NOMO-1 (cell line): ENCODE measurements at regions not wholly inside any gene's neighbourhood (a gene's known extent, or its start where the extent isn't known, plus 50 kb on each side); places are given as distances from the start of the nearest gene placed in this dataset.
"Not testable (repeated sequence)": the region's sequence is repeated elsewhere in the genome, so short reads cannot be mapped to it uniquely, and the experiment has no call there.

Experiments used
- DNase-seq, 2 experiments: peaks; one replicate each; lab custom pipeline; 2025; ENCODE audit not compliant: unreplicated experiment in 2 of 2; lab: John Stamatoyannopoulos, UW

DNA sequence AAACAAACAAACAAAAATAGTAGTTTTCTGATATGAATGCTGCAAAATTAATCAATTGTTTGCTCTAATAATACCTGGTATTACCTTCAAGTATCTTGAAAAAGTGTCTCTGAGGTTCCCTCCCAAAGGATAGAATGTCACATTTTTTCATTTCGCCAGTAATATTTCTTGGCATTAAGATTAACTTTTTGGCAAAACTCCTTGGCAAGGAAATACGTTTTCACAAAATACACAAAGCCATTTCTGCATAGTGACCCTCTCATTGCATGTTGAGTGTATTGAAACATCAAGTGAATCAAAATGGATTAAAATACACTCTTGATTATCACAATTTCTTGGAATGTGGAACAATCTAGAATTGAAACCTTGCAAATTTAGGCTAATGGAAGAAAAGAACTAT lies 230.5 kb downstream of the ATPSCKMT start:
- DNase-seq, result no peak

DNA sequence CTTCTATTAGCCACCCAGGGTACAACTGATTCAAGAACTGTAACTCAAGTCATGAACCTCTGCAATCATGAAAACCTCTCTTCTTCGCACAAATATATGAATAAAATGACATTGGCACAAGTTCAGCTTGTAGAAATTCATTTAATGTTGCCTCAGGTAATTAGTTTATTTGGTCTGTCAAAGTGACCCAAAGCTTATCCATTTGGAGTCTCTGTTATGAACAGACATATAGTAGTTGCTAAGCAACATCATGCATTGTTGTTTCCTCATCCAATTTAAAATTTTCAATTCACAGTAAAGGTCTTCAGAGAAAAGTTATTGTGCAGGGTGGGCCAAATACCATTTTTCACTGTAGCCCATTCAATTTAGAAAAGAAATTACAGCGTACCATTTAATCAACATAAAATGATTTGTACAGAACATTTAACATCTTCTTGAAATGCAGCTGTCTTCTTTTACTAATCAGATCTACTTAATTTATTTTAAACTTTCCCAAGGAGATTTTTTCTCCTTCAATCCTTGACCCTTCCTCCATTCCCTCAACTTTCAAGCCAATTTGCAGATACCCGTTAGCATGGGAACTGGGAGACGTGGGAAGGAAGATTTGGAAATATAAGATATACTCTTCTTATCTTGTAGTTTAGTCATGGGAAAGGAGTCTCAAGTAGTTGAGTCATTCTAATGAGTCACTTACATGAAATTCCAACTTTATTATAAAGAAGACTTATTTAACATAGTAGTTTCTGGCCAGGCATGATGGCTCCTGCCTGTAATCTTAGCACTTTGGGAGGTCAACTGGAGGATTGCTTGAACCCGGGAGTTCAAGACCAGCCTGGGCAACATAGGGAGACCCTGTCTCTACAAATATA lies 231.3 kb downstream of the ATPSCKMT start:
- no peak for DNase-seq

DNA sequence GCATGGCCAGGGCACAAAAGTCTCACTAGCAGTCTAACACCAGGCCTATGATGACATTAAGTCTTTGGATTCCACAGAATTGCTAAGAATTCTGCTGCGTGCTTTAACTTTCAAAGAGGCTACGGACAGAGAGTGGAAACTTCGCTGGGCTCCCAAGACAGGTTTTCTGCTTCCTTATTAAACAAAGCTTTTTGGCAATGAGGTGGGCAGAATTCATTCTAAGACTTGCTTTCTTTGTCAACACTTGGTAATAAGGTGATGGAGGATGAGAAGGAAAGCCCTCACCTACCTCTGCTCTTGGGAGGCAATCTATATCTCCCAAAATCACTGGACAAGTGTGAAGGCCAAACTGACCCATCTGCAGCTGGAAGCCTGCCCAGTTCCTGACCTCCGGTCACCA lies 231.9 kb downstream of the ATPSCKMT start:
- DNase-seq, result no peak

DNA sequence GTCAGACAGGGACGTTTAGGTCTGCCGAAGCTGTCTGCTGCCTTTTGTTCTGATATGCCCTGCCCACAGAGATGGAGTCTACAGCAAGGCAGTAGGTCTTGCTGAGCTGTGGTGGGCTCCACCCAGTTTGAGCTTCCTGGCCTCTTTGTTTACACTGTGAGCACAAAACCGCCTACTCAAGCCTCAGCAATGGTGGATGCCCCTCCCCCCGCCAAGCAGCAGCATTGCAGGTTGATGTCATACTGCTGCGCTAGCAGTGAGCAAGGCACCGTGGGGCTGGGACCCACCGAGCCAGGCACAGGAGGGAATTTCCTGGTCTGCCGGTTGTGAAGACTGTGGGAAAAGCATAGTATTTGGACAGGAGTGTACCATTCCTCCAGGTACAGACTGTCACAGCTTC lies 233.1 kb downstream of the ATPSCKMT start:
- DNase-seq, result not testable (repeated sequence)

DNA sequence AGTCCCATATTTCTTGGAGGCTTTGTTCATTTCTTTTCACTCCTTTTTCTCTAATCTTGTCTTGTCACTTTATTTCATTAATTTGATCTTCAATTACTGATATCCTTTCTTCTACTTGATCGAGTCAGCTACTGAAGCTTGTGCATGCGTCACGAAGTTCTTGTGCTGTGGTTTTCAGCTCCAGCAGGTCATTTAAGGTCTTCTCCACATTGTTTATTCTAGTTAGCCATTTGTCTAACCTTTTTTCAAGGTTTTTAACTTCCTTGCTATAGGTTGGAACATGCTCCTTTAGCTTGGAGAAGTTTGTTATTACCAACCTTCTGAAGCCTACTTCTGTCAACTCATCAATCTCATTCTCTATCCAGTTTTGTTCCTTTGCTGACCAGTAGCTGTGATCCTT lies 234.0 kb downstream of the ATPSCKMT start:
- DNase-seq, result not testable (repeated sequence)

DNA sequence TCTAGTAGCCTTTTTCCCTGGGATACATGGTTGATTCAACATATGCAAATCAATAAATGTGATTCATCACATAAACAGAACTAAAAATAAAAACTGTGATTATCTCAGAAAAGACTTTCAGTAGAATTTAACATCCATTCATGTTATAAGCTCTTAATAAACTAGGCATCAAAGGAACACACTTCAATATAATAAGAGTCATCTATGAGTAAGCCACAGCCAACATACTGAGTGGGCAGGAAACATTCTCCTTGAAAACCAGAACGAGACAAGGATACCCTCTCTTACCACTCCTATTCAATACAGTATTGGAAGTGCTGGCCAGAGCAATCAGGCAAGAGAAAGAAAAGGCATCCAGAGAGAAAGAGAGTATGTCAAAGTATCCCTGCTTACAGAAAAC lies 239.9 kb downstream of the ATPSCKMT start:
- no peak for DNase-seq

DNA sequence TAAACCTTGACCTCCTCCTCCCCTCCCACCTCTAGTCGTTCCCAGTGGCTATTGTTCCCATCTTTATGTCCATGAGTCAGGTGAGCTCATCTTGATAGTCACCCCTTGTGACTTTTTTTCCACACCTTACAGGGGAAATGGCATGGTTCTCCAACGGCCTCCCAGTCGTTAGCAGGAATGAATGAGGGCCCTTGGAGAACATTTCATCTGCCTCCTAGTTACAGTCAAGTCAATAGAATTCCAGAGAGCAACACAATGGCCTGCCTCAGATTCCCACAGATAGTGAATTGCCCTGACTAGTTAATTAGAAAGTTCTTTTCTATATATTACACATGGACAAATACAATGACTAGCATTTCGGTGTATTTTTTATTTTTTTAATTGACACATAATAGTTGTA lies 262.6 kb downstream of the ATPSCKMT start:
- DNase-seq, result no peak

DNA sequence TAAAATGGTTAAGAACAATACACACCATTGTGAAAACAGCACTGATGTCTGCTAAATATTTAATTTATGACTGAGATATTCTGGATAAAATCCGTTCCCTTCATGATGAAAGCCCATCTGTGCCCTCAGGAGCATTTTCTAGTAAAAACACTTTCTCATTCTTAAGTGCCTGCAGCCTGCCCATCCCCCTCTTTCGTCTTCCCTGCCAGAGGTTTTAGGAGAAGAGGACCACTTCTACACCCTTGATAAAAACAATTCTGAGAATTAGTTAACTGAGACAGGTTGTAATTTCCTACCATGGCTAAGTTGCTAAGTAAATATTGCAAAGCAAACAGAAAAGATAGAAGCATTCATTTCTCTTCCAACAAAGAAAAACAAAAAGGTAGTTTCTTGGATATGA lies 272.6 kb downstream of the ATPSCKMT start:
- no peak for DNase-seq

DNA sequence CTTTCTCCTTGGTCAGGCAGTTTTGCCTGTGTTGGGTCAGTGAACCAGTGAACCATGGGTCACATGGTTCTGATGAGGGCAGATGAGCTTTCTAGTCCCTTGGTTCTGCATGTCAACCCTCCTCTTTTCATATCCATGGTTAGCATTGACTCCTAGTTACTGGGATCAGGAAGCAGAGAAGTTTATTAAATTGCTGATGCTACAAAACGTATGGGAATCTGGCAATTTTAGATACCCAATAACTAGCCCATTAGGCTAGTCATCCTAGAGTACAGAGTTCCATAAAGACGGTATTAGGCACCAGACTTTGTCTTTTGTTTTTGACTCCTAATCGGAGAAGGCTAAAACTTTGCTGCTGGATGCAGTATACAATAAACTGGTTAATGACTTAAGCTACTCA lies 273.1 kb downstream of the ATPSCKMT start:
- DNase-seq, result no peak

DNA sequence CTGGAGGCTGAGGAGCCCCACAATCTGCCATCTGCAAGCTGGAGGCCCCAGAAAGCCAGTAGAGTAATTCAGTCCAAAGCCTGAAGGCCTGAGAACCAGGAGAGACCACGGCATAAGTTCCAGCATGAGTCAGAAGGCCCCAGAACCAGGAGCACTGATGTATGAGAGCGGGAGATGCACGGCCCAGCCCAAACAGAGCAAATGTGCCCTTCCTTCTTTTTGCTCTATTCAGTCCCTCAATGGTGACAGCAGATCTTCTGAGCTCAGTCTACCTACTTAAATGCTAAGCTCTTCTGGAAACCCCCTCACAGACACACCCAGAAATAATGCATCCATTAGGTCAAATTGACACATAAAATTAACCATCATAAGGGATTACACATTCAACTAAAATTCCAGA lies 277.6 kb downstream of the ATPSCKMT start:
- DNase-seq, result no peak

DNA sequence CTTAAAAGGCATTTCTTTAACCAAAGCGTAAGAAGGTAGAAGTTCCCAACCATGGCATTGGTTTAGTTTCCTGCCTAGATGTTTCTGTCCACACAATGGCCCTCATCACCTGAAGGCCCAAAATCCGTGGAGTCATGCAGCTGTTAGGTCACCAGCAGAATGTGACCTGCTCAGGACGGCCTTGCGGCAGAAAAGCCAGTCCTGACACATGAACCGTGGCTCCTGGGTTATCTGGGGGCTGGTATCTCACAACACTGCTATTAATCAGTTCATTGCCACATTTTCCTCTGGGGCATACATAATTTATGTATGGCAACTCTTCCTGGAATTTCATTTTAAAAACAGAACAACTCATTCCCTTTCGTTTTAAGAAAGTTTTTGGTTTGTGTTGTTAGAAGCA lies 278.4 kb downstream of the ATPSCKMT start:
- no peak for DNase-seq

DNA sequence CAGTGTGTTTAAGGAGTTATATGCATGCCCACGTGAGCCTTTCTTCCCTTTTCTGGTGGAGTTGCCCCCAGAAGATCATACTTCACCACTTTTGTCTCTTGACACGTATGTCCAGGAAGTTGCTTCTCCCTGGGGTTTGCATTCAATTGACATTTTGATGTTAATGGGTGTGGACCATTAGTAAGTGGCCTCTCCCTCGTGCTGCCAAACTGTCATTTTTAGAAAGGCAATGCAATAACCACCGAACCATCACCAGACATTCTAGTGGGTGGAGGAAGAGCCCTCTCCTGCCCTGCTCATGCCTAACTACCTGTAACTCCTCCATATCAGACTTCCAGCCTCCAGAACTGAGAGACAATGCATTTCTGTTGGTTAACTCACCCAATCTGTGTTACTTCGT lies 290.8 kb downstream of the ATPSCKMT start:
- no peak for DNase-seq

DNA sequence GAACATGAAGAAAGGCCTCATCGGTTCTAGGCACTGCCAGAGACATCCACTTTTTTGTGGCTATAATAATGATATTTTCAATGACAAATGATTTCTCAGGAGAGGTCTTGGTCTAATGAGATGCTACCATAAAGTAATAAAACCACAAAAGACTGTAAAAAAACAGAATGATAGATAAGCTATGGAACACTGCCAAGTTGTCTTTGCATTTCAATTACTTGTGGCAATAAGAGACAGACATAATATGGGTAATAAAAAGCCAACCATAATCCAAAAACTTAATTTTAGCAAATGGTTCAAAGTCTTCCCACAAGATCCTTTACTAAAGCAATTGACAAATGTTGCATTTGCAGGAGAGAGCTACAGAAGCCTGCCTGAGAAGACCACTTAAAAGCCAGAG lies 292.5 kb downstream of the ATPSCKMT start:
- no peak for DNase-seq

DNA sequence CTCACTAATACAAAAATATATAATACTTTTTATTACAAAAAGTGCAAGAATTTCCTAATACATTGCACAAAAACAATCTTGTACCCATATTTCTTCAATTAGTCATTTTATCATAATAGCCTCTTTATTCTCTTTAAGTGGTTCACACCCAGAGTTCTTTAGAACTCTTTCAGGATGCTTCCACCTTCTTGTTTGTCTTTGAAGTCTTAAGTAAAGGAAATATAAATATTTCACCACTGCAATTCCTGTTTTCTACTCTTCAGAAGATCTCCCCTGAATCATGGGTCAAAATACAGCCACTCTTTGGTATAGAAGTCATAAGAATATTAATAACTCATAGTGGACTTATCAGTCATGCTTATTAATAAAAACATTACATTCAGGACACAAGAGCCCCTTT lies 293.0 kb downstream of the ATPSCKMT start:
- DNase-seq, result no peak

DNA sequence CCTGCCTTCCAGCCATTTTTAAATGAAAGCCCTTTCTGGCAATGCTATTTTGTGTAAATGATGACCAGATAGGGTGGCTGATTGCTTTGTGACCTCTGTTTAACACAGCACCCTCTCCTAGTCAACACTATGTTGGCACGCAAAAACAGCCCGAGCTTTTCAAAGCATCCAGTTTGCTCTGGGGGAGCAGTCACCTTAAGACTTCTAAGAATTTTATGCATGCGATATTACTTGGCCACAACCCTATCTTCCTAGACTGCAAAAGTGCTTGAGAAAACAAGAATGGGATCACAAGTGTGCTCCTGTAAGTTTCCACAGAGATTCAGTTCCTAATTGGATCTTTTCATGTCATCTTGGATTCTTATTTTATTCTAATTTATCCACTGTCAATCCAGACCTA lies 294.1 kb downstream of the ATPSCKMT start:
- no peak for DNase-seq

DNA sequence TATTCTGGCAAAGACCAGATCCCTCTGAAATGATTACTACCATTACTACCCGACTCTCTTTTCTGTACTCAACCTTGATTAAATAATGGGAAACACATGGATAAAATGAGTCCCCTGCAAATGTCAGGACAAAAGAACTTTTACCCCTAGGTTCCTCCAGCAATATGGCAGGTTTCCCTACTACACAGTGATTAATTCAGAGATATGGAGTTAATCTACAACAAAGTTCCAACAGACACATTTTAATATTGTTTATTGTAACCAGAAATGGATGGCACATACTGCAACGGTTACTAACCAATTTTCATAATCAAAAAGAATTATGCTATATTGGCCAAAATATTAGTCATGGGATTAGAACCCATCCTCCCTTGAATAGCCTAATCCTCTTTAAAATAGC lies 294.8 kb downstream of the ATPSCKMT start:
- DNase-seq, result no peak

DNA sequence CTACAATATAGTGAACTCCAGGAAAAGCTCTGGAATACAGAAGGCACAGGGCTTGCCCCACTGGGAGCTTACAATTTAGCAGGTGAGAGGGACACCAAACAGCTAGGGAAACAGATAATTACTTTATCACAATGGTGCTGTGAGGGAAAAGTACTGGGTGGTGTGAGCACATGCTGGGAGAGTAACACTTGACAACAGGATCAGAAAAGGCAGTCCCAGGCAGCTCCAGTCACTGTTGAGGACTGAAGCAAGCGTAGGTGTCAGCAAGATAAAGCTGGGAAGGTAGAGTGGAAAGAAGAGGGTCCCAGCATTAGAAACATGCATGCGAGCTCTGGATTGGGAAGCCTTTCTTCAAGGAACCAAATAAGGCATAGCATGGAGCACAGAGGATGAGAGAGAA lies 296.0 kb downstream of the ATPSCKMT start:
- no peak for DNase-seq

DNA sequence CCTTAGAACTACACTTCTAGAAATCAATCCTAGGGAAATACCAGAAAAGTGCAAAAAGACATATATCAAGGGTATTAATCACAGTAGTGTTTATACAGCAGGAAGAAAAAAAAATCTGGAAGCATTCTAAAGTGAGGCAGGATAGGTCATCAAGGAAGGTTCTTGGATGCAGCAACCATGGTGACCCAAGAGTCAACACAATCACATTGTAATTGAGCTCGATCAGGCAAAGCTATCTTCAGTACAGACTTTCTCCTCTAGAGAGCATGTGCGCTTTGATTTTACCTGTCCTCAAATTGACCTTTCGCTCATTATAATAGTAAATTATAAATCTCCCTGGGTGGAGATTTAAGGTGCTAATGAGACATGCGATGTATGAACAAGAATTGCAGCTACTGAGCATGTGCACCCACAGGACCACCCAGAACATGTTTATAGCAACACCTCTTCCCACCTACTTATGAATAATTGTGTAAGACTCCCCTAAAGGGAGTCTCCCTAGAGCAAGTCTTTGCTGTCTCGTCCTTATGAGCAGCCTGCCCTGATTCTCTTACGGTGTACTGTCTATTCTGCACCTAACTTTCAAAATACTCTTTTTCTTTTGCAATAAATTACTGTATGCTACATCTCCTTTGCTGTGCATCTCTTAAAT lies 297.7 kb downstream of the ATPSCKMT start:
- DNase-seq, result no peak

DNA sequence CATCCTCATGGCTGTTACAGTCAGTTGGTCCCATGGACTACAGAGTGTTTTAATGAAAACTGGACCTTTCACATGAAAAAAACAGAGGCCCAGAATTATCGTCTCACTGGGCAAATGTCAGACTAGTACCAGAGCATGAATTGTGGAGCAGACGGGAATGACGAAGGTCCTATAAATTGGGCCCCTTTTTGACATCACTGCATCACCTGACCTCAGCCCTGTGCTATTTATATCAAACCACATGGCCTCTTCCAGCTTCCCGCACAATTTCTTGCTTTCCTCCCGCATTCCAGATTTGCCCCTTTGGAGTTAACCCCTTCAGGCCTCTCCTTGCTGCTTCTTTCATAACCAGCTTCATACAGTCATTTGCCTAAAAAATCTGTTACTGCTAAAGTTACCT lies 301.7 kb downstream of the ATPSCKMT start:
- no peak for DNase-seq

DNA sequence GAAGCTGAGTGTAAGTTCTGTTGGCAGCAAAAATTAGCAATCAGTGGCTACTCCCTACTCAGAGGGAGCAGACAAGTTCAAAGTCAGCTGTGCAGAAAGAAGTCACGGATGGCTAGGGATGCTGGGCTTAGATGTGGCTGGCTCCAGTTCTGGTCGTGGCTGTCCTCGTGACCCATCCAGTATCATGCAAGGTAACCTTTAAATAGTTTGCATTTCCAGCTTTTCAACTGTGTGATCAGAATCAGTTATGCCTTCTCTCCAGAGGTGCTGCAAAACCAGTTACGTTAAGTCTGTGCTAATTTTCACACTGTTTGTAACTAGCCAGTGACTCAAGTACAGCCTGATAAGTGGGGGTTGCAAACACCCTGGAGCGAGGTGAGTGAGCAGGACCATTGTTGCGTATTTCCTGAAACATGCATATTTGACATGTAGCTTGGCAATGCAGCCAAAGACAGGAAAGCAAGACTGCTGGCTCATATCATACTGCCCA lies 302.4 kb downstream of the ATPSCKMT start:
- no peak for DNase-seq

DNA sequence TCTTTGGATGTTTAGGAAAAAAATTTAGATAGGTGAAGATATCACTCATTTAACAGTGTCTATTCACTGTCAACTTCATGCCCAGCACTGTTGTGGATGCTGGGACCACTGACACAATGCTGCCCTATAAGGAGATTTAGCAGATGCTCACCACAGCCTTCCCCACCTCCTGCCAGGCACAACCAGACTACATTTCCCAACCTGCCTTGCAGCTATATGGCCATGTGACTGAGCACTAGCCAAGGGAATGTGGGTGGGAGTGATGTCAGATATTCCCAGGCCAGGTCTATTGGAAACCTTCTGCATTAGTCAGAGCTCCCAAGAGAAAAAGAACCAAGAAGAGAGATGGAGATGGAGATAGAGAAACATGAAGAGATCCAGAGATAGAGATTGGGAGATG lies 302.6 kb upstream of the TAS2R1 start:
- DNase-seq, result no peak

DNA sequence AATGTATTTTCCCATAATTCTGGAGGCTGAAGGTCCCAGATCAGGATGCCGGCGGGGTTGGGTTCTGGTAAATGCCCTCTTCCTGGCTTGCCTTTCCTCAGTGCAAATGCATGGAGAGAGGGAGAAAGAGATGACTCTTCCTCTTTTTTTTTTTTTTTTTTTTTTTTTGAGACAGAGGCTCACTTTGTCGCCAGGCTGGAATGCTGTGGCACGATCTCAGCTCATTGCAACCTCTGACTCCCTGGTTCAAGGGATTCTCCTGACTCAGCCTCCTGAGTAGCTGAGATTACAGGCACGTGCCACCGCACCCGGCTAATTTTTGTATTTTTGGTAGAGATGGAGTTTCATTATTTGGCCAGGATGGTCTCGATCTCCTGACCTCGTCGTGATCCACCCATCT lies 300.0 kb upstream of the TAS2R1 start:
- no peak for DNase-seq
